GM21786 (cell line): ENCODE measurements at regions not wholly inside any gene's neighbourhood (a gene's known extent, or its start where the extent isn't known, plus 50 kb on each side); places are given as distances from the start of the nearest gene placed in this dataset.
"Not testable (repeated sequence)": the region's sequence is repeated elsewhere in the genome, so short reads cannot be mapped to it uniquely, and the experiment has no call there.

Experiments
- ATAC-seq: cut with Tn5 transposase; IDR thresholded peaks from one replicate; pipeline ENCODE4 v1.9.1; 2021; ENCODE audit not compliant: unreplicated experiment

DNA sequence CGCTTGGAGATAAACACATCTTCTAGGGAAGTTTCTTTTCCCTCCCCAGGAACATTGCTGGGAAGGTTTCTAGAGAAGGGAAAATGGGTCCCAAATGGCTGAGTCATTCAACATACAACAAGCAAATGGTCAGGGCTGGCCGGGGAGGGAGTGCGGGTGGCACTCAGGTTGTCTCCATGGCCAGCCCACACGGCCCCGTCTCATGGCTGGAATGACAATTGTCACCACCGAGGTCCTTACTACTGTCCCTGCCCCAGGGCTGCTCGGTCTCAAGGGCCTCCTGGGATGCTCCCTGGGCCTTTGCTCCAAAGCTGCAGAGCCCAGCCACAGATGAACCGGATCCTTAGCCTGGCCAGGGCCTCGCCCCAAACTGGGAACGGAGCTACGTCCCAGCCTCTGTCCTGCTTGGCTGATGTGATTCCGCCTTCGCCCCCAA is 121.9 kb downstream of the FGF18 start:
- no peak for ATAC-seq

DNA sequence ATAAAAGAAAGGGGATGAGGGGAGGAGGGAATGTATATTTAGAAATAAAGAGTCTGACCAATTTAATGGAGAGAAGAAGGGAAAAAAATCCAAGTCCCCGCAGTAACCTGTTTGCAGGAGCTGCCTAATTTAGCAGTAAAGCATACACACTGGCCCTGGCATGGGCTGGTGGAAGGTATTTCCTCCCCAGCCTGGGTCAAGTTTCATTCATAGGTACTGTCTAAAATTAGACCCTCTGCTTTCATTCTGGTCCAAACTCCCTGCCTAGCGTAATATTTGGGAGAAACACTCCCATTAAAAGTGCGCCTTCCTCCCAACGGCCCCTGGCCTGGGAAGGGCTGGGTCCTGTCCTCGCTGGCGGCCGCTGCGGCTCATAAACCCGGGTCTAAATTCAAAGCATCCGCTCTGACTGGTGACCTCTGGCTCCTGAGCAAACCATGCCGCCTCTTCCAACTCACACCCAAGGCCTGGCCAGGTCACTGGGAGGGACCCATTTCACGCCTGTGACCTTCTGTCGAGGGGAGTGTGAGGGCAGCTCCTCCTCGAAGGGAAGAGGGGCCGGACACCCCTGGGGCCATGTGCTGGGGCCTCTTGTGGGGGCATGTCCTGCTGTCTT is 123.2 kb downstream of the FGF18 start:
- ATAC-seq: no peak

DNA sequence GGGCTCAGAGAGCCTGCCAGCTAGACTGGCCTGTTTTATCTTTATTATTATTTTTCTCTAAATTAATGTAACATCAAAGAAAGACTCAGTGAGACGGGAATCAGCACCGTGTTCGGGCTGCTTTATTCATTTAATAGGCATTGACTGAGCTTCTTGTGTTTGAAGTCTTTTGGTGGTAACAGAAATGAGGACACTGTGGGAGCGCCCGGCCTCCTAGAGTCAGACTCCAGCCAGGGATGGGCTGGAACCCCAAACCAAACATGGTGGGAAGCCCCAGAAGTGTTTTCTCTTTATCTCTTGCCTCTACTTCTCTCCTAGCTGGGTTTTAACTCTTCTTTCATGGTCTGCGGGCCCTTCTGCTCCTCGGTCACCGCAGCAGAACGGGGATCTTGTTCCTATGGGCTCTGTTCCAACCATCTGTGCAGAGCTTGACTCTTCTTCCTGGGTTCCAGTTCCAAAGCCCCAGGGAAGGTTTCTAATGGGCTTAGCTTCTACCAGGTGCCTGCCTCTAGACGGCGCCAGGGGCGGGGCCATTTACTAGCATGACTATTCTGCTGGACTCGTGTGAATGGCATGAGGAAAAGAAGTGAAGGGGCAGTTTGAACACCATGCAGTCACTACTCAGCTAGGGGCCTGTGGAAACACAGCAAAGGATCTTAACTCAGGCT is 123.8 kb downstream of the FGF18 start:
- no peak for ATAC-seq

DNA sequence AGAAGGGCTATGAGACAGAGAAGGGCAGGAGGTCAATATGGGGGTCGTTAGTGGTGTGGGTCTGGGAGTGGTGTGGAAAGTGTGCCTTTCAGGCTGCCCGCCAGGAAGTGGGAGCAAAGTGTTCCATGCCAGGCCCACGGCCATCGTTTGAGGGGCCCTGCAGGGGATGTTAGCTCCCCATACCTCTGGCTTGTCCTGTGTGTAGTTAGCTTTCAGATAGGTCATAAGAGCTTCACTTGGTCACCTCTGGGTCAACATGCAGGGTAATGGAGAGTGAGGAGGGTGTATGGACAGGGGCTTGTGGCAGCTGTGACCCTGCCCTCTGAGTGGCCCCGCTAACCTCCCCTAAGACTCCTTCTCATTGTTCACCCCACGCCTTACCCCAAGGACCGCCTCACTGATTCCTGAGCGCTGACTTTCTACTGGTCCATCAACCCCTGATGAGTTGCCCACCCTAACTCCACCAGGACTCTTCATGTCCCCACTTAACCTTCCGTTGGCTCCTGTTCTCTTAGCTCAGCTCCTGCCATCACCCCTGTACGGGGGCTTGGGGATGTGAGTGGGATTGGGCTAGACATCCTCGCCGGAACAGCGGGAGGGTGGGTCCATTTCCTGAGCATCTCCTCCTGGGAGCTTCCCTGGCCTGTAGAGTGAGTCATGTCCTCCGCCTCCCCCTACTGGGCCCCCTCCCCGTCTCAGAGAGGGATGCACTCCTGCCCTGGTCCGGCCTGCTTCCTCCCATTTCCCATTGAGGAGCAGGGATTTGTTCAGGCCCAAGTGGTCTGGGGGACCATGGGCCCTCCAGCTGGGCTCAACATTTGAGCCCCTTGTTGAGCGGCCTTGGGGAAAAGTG is 125.7 kb downstream of the FGF18 start:
- no peak for ATAC-seq

DNA sequence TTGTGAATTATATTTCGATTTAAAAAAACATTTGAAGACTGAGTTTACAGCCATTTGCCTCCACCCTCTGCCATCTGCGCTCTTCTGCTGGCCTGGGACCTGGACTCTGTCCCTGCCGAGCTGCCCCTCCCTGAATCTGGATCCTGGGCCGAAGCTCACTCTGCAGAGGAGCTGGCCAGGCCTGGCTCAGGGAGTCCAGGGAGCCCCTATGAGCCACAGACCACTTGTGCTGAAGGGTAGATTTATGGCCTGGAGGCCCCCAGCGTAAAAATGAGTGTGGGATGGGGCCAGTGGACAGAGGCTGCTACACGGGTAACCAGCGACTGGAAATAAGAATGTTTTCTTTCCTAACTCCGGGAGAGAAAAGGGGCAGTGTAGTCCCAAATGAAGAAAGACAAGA is 129.8 kb downstream of the FGF18 start:
- no peak for ATAC-seq

DNA sequence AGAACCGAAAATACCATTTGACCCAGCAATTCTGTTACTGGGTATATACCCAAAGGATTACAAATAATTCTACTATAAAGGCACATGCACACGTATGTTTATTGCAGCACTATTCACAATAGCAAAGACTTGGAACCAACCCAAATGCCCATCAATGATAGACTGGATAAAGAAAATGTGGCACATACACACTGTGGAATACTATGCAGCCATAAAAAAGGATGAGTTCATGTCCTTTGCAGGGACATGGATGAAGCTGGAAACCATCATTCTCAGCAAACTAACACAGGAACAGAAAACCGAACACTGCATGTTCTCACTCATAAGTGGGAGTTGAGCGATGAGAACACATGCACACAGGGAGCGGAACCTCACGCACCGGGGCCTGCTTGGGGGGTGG is 134.4 kb downstream of the FGF18 start:
- not testable (repeated sequence) for ATAC-seq

DNA sequence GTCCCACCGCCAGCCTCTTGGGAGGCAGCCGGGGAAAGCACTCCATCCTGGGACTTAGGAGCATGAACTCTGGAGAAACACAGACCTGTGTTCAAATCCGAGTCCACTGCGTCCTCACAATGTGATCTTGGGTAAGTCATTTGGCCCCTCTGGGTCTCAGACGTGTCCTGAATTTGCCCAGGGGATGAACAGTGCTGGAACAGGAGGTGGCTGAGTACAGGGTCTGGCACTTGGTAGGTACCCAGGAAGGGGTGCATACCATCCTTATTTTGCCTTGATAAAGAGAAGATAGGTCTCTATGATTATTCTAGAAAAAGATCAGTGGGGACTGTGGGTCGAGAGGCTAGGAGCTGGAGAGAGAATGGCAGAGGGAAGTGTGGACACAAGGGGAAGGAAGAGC is 135.7 kb downstream of the FGF18 start:
- ATAC-seq: no peak

DNA sequence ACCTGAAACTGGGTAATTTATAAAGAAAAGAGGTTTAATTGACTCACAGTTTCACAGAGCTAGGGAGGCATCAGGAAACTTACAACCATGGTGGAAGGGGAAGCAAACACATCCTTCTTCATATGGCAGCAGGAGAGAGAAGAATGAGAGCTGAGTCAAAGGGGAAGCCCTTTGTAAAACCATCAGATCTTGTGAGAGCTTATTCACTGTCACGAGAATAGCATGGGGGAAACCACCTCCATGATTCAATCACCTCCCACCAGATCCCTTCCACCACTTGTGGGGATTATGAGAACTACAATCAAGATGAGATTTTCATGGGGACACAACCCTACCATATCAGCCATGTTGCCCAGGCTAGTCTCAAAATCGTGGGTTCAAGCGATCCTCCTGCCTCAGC is 143.4 kb downstream of the FGF18 start:
- no peak for ATAC-seq

DNA sequence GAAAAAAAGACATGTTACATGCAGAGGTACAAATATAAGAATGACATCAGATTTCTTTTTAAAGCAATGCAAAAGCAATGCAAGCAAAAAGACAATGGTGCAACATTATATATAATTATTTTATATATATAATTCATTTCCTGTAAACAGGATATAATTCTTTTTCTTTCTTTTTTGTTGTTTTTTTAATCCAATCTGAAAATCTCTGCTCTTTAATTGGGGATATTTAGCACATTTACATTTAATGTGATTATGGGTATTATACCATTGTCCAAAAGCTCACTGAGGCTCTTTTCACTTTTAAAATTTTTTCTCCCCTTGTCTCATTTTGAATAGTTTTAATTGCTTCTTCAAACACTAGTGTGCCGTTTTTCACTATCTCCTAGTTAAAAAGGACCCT is 148.9 kb downstream of the FGF18 start:
- no peak for ATAC-seq

DNA sequence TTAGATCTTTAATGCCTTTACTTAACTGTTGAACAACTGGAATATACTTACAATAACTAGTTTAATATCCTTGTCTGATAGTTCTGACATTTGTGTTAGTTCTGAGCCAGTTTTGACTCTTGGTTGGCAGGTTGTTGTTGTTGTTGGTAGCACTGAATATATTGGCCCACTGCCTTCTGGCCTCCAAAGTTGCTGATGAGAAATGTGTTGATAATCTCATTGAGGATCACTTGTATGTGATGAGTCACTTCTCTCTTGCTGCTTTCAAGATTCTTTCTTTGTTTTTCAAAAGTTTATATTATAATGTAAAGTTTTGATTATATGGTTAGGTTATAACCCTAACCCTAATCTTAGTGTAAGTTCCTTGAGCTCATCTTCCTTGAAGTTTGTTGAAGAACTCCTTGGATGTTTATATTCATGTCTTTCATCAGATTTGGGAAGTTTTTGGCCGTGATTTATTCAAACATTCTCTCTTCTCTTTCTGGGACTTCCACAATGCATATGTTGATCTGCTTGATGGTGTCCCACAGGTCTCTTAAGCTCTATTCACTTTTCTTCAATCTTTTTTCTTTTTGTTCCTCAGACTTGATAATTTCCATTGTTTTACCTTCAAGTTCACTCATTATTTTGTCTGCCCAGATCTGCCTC is 149.7 kb downstream of the FGF18 start:
- ATAC-seq: no peak

DNA sequence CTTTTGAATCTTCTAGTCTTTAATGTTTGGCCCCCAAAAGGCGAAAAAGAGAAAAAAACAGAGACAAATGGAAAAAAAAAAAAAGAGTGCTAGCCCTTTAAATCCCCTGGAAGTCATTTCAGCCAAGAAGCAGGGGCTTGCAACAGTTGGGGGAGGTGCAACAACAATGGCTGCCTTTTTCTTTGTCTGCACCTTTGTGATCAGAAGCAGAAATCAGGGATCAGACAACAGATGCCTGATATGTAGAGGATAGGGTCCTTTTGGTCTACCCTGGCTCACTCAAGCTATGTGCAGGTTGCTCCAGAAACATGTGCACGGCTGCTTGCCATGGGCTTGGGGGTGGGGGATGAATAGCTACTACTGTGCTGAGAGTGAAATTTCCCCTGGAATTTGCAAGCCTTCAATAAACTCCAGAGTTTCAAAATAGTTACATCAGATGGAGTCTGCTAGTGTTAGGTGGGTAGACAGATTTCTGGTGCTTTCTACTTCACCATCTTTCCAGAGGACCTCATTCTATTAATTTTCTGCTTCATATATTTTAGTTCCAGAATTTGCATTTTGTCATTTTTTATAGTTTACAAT is 150.9 kb downstream of the FGF18 start:
- no peak for ATAC-seq

DNA sequence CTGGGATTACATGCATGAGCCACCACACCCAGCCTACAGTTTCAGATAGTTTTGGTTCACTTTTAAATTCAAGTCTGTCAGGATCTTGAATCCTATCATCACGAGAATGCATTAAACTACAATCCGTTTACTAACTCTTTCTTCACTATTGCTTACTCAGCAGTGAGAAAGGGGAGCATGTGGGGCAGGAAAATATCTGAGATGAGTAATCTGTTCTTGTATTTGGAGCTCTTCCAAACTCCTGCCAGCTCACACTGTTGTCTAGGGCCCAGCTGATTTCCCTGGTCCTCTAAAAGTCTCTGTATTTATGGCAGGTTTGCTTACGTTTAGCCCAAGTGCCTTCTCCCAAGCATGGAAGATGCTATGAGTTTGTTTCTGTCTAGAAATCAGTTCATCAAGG is 152.2 kb downstream of the FGF18 start:
- ATAC-seq: no peak

DNA sequence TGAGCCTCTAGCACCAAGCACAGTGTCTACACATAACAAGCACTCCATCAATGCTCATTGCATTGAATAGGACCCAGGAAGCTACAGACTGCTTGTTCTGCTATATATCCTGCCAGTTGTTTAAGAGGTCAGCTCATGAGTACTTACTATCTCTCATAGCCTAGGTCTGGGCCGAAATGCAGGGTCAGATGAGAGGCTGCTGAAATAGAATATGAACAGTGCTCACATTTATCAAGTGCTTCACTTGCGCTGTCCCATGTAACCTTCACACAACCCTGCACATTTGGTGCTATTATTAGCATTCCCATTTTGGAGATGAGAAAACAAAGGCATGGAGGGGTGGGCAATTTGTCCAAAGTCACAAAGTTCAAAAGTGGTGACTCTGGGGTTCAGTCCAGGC is 153.6 kb downstream of the FGF18 start:
- no peak for ATAC-seq

DNA sequence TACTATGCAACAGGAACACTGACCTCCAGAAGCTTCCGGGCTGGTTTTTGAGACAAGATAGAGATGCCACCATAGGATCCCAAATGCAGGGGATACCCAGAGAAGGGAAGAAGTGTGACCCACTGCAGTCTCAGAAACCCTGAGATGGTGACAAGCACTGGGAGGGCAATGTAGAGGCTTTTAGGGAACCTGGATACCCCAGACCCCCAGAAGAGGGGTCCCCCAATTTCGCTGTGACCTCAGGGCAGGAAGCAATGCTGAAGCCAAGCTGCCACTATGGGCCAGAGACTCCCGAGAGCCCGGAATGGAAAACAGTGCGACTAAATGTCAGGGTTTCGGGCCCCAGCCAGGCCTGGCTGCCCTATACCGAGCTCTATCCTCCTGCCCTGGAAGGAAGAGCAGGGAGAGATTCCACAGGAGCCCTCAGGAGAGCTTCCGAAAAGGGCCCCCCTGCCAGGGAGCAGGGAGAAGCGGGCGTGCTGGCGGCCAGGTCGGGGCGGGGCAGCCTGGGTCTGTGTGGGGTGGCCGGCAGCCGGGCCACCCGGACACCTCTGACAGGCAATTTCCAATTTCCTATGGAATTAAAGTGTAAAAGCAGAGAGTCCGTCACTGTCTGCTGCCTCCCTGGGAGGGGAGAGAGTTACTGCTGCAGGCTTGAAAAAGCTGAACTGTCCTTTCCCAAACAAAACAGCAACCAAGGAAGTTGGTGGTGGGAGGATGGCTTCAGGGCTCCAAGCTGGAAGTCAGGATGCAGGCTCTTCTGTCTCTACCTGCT is 154.2 kb downstream of the FGF18 start:
- no peak for ATAC-seq

DNA sequence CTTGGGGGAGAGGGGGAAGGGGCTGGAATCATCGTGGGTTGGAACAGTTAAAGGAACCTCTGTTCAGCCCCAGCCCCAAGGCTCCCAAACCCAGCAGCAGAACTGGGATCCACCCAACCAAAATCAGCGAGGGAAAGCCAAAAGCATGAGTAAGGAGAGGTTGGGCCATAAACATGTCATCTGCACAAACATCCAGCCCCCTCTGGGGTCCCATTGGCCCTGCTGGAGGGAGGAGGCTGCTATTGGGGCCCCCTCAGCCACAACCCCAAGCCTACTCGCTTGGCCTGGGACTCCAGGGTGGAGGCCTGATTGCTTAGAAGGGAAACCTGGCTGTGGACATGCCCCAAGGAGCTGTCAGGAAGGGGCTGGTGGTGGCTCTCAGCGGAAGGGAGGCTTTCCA is 154.9 kb downstream of the FGF18 start:
- ATAC-seq: no peak

DNA sequence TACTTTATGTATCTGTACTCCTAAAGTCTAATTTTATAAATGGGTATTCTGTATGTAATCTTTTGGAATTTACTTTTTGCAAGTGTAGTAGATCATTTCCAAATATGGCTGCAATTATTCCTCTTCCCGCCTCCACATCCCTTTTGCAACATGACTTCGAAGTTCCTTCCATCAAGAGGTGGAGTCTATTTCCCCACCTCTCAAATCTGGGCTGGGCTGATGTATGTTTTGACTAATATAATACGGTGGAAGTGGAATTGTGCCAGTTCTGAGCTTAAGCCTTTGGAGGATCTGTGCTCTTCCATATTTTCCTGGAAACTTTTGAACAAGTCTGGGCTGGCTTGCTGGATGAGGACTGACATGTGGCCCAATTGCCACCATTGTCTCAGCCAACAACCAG is 155.9 kb downstream of the FGF18 start:
- ATAC-seq: no peak

DNA sequence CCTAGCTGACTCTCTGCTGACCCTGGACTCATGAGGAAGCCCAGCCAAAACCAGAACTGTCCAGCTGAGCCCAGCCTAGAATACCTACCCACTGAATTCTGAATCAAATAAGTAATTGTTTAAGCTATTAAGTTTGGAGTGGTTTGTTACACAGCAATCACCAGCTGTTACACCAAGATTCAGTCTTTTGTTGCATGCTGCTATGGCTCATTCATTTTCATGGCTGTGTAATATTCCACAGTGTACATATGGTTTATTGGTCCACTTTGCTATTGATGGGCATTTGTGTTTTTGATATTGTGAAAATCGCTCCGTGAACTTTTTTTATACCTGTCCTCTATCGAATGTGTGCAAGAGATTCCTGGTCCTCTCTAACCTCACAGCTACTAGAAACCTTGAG is 156.4 kb downstream of the FGF18 start:
- no peak for ATAC-seq

DNA sequence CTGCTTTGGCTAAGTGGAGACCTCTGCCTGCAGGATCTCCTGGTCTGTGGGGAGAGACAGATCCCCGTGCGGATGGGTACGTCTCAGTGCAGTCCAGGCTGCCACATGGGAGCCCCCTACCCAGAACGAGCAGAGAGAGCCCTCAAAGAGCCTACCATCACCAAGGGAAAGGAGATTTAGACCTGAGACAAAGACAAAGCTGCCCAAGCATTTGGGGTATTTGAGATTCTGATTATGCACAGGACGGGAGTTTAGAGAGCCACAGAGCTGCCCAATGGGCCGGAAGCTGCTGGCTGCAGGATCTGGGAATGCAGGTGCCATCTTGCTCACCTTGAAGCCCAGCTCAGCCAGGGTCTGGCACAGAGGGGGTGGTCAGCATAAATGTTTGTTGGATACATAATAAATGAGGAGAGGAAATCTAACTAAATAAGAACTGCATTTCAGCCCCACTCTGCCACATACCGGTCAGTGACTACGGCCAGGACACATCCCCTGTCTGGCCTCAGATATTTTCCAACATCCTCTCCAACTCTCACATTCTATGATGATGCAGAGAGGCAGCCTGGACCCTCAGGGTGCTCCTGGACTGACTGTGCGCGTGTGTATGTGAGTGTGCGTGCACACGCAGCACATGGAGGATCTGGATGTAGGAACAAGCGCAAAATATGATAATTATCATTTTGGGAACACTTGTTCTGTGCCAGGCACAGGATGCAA is 157.8 kb downstream of the FGF18 start:
- ATAC-seq: no peak

DNA sequence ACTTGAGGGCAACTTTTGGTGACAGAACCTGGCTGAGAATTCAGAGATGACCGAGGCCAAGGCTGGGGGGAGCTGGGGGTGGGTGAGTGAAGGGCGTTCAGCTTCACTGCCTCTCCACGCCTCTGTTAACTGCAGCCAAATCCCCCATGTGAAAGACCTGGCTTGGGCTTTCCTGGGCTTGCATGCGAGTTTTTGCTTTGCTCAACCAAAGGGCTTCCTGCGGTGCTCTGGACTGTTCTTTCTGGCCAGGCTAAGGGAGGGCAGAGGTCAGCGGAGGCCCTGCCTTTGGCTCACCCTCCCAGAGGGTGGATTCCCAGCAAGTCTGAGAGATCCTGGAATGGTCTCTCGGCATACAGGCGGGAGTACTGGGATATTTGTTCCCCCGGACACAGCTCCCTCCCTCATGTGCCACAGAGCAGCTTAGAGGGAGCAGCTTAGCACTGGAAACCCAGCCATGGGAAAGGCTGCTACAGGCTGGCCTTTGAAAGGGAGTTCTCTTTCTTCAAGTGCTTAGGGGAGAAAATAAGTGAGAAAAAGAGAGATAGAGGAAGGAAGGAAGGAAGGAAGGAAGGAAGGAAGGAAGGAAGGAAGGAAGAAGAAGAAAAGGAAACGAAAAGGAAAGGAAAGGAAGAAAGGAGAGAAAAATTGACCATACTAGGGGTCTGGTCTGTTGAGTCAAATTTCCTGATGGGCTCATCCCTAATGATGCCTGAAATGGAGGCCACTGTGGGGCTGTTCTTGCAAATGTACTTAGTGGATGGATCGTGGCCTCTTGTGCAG is 158.8 kb downstream of the FGF18 start:
- ATAC-seq: no peak
